ENCODE measurements at regions not wholly inside any gene's neighbourhood (a gene's known extent, or its start where the extent isn't known, plus 50 kb on each side); places are given as distances from the start of the nearest gene placed in this dataset.

DNA sequence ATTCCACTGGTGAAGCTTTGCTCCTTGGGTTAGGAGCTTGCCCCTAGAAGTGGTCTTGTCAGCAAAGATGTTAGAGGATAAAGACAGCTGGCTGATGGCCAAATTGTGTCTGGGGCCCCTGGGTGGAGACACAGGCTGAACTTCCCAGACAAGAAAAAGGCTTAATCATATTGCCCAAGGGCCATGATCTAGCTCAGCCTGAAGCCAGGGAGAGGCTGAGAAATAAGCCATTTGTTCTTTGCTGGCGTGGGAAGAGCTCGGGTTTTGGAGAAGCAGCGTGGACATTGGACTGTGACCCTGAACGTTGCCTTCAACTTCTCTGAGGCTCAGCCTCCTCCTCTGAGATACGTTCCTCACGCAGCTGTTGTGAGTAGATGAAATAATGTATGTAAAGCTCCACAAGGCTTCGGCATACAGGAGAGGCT, 153.0 kb downstream of the ZFP36L2 start:
- TF ChIP-seq, protein P1, sequence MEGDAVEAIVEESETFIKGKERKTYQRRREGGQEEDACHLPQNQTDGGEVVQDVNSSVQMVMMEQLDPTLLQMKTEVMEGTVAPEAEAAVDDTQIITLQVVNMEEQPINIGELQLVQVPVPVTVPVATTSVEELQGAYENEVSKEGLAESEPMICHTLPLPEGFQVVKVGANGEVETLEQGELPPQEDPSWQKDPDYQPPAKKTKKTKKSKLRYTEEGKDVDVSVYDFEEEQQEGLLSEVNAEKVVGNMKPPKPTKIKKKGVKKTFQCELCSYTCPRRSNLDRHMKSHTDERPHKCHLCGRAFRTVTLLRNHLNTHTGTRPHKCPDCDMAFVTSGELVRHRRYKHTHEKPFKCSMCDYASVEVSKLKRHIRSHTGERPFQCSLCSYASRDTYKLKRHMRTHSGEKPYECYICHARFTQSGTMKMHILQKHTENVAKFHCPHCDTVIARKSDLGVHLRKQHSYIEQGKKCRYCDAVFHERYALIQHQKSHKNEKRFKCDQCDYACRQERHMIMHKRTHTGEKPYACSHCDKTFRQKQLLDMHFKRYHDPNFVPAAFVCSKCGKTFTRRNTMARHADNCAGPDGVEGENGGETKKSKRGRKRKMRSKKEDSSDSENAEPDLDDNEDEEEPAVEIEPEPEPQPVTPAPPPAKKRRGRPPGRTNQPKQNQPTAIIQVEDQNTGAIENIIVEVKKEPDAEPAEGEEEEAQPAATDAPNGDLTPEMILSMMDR (optimal IDR thresholded peaks at IDR 0.05 in 1 of 3, IDR thresholded peaks at IDR 0.05 in 1 of 3, conservative IDR thresholded peaks at IDR 0.05 in 1 of 3; ENCODE audit: extremely low read depth in 1 of 3, insufficient read depth in 2 of 3, low read length in 3 of 3) = no peak
- no peak for TF ChIP-seq EZH2 (IDR thresholded peaks at IDR 0.05; ENCODE audit: low read length)

Measured in keratinocyte (primary cell).